Nephron progenitor cell (in vitro differentiated cells): ENCODE measurements at regions not wholly inside any gene's neighbourhood (a gene's known extent, or its start where the extent isn't known, plus 50 kb on each side); places are given as distances from the start of the nearest gene placed in this dataset.

Experiments used
- DNase-seq: peaks from one replicate; pipeline ENCODE4 v3.0.0; 2021
- H3K27ac Mint-ChIP-seq: 2 replicates; pipeline ENCODE4 v1.8.0; 2021; ENCODE audit warnings: mild to moderate bottlenecking, moderate library complexity, mixed read lengths
- H3K27me3 Mint-ChIP-seq: 2 replicates; pipeline ENCODE4 v1.8.0; 2021; ENCODE audit warnings: mild to moderate bottlenecking, low read depth, mixed read lengths; ENCODE audit not compliant: poor library complexity
- H3K36me3 Mint-ChIP-seq: 2 replicates; pipeline ENCODE4 v1.8.0; 2021; ENCODE audit warnings: low read depth, mixed read lengths
- H3K4me1 Mint-ChIP-seq: 2 replicates; pipeline ENCODE4 v1.8.0; 2021; ENCODE audit warnings: mixed read lengths
- H3K4me3 Mint-ChIP-seq: 2 replicates; pipeline ENCODE4 v1.8.0; 2021; ENCODE audit warnings: mild to moderate bottlenecking, moderate library complexity, mixed read lengths
- H3K9me3 Mint-ChIP-seq: 2 replicates; pipeline ENCODE4 v1.8.0; 2021; ENCODE audit warnings: mild to moderate bottlenecking, moderate library complexity, mixed read lengths
- CTCF ChIP-seq: fragments of 200-600 bp; sonication (generic); IDR thresholded peaks from 2 replicates; pipeline ENCODE4 v1.5.0; 2021; ENCODE audit warnings: antibody characterized with exemption

DNA sequence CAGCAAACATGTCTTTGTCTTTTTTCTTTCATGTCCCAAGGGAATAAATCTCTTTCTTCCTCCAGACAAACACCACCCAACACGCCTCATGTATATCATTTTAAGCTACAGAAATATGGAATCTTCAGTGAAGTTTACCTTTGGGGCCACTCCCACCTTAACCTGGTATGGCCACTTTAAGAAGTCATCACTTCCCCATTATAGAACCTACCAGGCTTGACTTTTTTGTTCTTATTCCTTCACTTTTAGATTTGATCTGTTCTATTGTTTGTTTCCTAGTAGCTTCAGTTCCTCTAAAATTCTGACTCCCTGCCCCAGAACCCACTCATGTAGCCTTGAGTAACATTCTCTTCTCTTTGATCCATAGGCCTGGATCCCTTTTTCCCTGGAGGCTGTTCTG lies 226.3 kb downstream of the HLX start:
- H3K27me3 Mint-ChIP-seq: peaks cover 6% of the 10 kb centered on the region
- H3K27ac Mint-ChIP-seq: no peak overlapping the region
- H3K4me1 Mint-ChIP-seq: no peaks in the 10 kb centered on the region
- no peaks in the 10 kb centered on the region for H3K36me3 Mint-ChIP-seq
- no peak for DNase-seq
- TF ChIP-seq CTCF: no peak
- H3K9me3 Mint-ChIP-seq: peaks cover 19% of the 10 kb centered on the region
- H3K4me3 Mint-ChIP-seq: no peak overlapping the region

DNA sequence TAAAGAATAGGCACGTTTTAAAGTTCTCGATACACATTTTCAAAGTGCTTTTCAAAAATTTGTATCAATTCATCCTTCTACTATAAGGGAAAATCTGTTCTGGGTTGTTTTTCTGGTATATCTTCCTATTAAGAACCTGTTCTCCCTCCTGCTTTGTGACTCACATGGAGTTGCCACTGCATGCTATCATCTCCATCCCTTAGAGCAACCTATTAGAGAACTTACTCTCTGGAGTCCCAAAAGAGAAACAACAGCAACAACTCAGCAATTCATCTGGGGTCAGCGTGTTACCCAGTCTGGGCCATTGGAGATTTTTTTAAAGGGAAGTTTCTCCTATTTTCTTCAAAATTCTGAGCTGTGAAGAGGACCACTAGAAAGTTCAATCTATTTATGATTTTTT lies 227.4 kb downstream of the HLX start:
- DNase-seq: no peak
- TF ChIP-seq CTCF: no peak
- Mint-ChIP-seq H3K4me3 (no peak overlapping the region), H3K9me3 (peaks cover 27% of the 10 kb centered on the region), H3K36me3 (peaks cover 6% of the 10 kb centered on the region), H3K27me3 (peaks cover 6% of the 10 kb centered on the region), H3K27ac (no peak overlapping the region), H3K4me1 (no peaks in the 10 kb centered on the region)

DNA sequence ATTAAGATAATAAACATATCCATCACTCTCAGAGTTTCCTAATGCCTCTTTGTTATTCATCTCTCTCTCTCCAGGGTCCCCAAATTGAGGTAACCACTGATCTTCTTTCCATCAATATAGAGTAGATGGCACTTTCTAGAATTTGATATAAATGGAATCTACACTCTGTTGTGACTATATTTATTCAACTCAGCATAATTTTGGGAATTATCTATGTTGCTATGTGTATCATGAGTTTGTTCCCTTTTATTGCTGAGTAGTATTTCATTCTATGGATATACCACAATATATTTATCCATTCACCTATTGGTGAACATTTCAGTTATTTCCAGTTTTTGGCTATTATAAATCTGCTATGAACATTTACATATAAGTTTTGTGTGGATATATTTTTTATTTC lies 230.7 kb downstream of the HLX start:
- peaks cover 3% of the 10 kb centered on the region for H3K27me3 Mint-ChIP-seq
- TF ChIP-seq CTCF: no peak
- H3K4me3 Mint-ChIP-seq: no peak overlapping the region
- no peak overlapping the region for H3K27ac Mint-ChIP-seq
- DNase-seq: no peak
- peaks cover 39% of the 10 kb centered on the region for H3K9me3 Mint-ChIP-seq
- peaks cover 6% of the 10 kb centered on the region for H3K36me3 Mint-ChIP-seq
- H3K4me1 Mint-ChIP-seq: peaks cover under 1% of the 10 kb centered on the region

DNA sequence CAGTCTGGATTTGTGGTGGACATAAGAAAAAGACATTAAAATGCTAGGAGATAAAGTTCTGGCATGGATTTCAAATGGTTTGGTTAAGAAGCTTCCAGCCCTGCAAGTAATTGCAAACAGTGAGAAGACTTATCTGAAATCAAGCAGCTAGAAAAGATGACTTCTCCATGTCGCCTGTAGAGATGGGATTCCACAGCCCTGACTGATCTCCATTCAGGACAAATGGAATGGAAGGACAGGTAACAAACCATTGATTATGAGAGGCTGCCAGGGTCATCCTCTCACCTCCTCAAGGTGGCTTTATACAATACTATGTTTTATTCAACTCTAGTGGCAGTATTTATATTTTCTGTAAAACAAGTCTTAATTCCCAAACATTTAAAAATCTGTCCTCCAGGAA lies 237.9 kb downstream of the HLX start:
- H3K27me3 Mint-ChIP-seq: no peaks in the 10 kb centered on the region
- H3K9me3 Mint-ChIP-seq: peaks cover 30% of the 10 kb centered on the region
- H3K36me3 Mint-ChIP-seq: no peaks in the 10 kb centered on the region
- no peak overlapping the region for H3K4me3 Mint-ChIP-seq
- TF ChIP-seq CTCF: no peak
- H3K27ac Mint-ChIP-seq: peak overlapping the region; percentile 11
- DNase-seq: no peak
- H3K4me1 Mint-ChIP-seq: peaks cover 33% of the 10 kb centered on the region

DNA sequence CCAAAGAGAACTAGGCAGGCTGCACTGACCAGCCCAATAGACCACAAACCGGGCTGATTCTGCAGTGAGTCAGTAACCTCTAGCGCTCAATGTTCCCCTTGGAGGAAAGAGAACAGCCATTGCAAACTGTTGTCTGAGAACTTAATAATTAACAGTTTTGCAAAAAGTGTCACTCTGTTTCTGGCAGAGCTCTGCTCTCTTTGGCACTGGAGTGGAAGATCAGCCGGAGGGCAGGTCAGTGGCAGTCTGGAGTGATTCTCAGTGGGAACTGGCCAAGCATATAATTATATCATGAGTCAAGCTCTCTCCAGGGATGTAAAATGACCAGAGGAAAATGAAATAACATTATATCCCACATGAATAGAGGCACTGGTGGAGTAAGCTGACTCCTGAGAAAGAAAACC lies 238.3 kb downstream of the HLX start:
- Mint-ChIP-seq H3K27me3 (no peaks in the 10 kb centered on the region), H3K9me3 (peaks cover 29% of the 10 kb centered on the region), H3K27ac (peak overlapping the region; percentile 11), H3K4me3 (no peak overlapping the region), H3K4me1 (peaks cover 33% of the 10 kb centered on the region), H3K36me3 (no peaks in the 10 kb centered on the region)
- no peak for TF ChIP-seq CTCF
- no peak for DNase-seq

DNA sequence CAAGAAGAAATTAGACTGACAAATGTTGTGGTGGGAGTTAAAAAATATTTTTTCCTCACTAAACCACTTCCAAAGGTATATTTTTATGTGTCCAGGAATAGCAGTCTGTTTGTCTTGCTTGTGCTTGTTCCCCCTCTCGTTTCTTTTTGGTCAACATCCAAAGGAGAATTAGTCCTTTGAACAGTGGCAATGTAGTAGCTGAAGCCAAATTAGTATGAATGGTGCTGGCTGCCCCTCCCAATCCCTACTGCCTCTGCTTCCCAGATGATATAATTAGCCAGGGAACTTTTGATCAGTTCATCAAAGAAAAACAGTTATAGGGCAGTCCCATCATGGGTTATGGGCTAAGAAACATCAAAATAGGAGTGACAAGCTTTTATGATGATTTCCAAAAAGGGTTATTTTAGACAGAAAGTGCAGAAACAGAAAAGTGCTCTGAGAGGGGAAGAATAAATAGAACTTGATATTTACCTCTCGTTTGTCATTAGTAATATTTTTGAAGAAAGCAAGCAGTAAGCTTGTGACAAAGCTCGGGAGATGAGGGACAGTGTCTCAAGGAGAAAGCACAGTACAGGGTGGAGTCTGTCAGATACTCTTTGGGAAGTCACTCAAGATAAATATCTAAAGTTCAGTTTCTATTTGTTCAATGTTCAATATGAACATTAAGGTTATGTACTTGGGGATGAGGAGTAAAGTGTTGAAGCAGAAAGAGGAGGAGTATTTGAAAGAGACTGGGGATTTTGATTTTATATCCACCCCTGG lies 239.1 kb downstream of the HLX start:
- Mint-ChIP-seq H3K36me3 (no peaks in the 10 kb centered on the region), H3K4me1 (peaks cover 33% of the 10 kb centered on the region), H3K4me3 (no peak overlapping the region), H3K9me3 (peaks cover 21% of the 10 kb centered on the region), H3K27me3 (no peaks in the 10 kb centered on the region), H3K27ac (no peak overlapping the region)
- no peak for DNase-seq
- TF ChIP-seq CTCF: no peak
